DOHH2 (cell line): ENCODE measurements at regions not wholly inside any gene's neighbourhood (a gene's known extent, or its start where the extent isn't known, plus 50 kb on each side); places are given as distances from the start of the nearest gene placed in this dataset.

Source experiments
- EZH2phosphoT487 ChIP-seq: fragments of 200-600 bp; sonication (generic); IDR thresholded peaks from 2 replicates; pipeline ENCODE4 v1.6.1; 2017; ENCODE audit warnings: borderline replicate concordance, mild to moderate bottlenecking, antibody characterized with exemption, low read length, moderate library complexity, mixed read lengths
- TF ChIP-seq, protein P1 (sequence below): fragments of 200-600 bp; sonication (generic); IDR thresholded peaks from one replicate; pipeline ENCODE4 v1.5.1; 2014; ENCODE audit warnings: antibody characterized with exemption, mild to moderate bottlenecking, low read depth, low read length; ENCODE audit not compliant: poor library complexity, severe bottlenecking

DNA sequence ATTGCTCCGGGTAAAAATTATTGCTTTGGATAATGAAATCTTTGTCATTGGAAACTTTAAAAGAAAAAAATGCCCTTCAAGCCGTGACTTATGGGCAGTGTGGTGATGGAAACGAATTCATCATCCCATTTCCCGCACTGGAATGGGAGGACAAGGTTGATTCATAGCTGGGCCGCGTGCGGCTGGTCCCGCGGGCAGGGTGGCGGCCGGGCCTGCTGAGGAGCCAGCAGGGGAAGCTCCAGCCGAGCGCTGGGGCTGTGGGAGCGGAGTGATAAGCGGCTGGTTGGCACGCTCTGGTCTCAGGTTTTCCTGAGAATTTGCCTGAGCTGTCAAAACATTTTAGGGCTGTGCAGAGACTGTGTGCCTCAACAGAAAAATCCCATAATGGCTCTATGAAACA, 351.7 kb downstream of the CDC5L start:
- no peak for TF ChIP-seq EZH2phosphoT487
- TF ChIP-seq, protein P1, sequence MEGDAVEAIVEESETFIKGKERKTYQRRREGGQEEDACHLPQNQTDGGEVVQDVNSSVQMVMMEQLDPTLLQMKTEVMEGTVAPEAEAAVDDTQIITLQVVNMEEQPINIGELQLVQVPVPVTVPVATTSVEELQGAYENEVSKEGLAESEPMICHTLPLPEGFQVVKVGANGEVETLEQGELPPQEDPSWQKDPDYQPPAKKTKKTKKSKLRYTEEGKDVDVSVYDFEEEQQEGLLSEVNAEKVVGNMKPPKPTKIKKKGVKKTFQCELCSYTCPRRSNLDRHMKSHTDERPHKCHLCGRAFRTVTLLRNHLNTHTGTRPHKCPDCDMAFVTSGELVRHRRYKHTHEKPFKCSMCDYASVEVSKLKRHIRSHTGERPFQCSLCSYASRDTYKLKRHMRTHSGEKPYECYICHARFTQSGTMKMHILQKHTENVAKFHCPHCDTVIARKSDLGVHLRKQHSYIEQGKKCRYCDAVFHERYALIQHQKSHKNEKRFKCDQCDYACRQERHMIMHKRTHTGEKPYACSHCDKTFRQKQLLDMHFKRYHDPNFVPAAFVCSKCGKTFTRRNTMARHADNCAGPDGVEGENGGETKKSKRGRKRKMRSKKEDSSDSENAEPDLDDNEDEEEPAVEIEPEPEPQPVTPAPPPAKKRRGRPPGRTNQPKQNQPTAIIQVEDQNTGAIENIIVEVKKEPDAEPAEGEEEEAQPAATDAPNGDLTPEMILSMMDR, result no peak
